Neural cell (in vitro differentiated cells): ENCODE measurements at regions not wholly inside any gene's neighbourhood (a gene's known extent, or its start where the extent isn't known, plus 50 kb on each side); places are given as distances from the start of the nearest gene placed in this dataset.

Experiments
- EZH2 ChIP-seq: fragments of 200-600, 300-800 bp; shearing (Covaris generic), sonication (generic); IDR thresholded peaks from 2 replicates; pipeline ENCODE4 v1.6.1; 2014; ENCODE audit warnings: antibody characterized with exemption, low read length, borderline replicate concordance, mild to moderate bottlenecking; ENCODE audit not compliant: insufficient read depth, poor library complexity, severe bottlenecking
- POLR2AphosphoS5 ChIP-seq: IDR thresholded peaks from 2 replicates; pipeline ENCODE4 v1.6.1; 2012
- TF ChIP-seq, protein P1 (sequence below): fragments of 450-650 bp; IDR thresholded peaks from 2 replicates; pipeline ENCODE4 v1.5.1; 2014; ENCODE audit warnings: antibody characterized with exemption, mild to moderate bottlenecking, moderate library complexity; ENCODE audit not compliant: poor library complexity, severe bottlenecking

- TF ChIP-seq POLR2AphosphoS5: no peak
- no peak for TF ChIP-seq EZH2
- TF ChIP-seq, protein P1, sequence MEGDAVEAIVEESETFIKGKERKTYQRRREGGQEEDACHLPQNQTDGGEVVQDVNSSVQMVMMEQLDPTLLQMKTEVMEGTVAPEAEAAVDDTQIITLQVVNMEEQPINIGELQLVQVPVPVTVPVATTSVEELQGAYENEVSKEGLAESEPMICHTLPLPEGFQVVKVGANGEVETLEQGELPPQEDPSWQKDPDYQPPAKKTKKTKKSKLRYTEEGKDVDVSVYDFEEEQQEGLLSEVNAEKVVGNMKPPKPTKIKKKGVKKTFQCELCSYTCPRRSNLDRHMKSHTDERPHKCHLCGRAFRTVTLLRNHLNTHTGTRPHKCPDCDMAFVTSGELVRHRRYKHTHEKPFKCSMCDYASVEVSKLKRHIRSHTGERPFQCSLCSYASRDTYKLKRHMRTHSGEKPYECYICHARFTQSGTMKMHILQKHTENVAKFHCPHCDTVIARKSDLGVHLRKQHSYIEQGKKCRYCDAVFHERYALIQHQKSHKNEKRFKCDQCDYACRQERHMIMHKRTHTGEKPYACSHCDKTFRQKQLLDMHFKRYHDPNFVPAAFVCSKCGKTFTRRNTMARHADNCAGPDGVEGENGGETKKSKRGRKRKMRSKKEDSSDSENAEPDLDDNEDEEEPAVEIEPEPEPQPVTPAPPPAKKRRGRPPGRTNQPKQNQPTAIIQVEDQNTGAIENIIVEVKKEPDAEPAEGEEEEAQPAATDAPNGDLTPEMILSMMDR: no peak
These were observed 407.3 kb downstream of the PLCL1 start for GRCh38 chr2:198211706-198212105.
